ENCODE measurements at regions not wholly inside any gene's neighbourhood (a gene's known extent, or its start where the extent isn't known, plus 50 kb on each side); places are given as distances from the start of the nearest gene placed in this dataset.
"Not testable (repeated sequence)": the region's sequence is repeated elsewhere in the genome, so short reads cannot be mapped to it uniquely, and the experiment has no call there.

DNA sequence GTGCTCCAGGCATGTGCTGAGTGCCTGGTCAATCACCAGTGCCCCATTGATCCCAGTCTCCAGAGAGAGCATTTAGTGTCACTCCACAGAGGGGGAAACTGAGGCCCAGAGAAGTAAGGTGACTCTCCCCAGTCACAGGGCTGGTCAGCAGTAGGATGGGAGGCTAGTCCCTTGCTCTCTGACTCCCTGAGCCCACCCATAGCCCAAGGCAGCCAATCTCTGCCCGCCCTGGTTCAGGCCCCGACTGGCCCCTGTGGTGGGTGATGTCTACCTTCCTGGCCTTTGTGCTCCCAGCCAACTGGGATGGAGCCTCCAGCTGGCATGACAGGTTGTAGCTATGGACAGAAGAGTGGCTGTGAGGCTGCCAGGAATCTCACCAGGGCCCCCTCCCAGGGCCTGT lies 99.1 kb downstream of the LIMS4 start:
- TF ChIP-seq, protein P1, sequence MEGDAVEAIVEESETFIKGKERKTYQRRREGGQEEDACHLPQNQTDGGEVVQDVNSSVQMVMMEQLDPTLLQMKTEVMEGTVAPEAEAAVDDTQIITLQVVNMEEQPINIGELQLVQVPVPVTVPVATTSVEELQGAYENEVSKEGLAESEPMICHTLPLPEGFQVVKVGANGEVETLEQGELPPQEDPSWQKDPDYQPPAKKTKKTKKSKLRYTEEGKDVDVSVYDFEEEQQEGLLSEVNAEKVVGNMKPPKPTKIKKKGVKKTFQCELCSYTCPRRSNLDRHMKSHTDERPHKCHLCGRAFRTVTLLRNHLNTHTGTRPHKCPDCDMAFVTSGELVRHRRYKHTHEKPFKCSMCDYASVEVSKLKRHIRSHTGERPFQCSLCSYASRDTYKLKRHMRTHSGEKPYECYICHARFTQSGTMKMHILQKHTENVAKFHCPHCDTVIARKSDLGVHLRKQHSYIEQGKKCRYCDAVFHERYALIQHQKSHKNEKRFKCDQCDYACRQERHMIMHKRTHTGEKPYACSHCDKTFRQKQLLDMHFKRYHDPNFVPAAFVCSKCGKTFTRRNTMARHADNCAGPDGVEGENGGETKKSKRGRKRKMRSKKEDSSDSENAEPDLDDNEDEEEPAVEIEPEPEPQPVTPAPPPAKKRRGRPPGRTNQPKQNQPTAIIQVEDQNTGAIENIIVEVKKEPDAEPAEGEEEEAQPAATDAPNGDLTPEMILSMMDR (IDR thresholded peaks at IDR 0.05): not testable (repeated sequence)
- TF ChIP-seq EZH2 (IDR thresholded peaks at IDR 0.05; ENCODE audit: borderline replicate concordance, insufficient read depth, low read depth, low read length, poor library complexity, severe bottlenecking): not testable (repeated sequence)

Data from B cell (primary cell).